Panc1 (cell line): ENCODE measurements at regions not wholly inside any gene's neighbourhood (a gene's known extent, or its start where the extent isn't known, plus 50 kb on each side); places are given as distances from the start of the nearest gene placed in this dataset.

ENCODE experiments used
- ATAC-seq: fragments of 200-7000 bp; cut with Tn5 transposase; 2 replicates; pipeline ENCODE4 v1.9.1; 2020; ENCODE audit warnings: mild to moderate bottlenecking, moderate library complexity
- BruUV-seq: library from RNA; stranded (reverse); fragments of 400-500 nt; replicated peaks from 2 replicates; lab custom pipeline; 2021; lab: Mats Ljungman, UMichigan
- CTCF ChIA-PET: fragments of 300-600 bp; sonication (Branson Sonifier 250); formaldehyde crosslinking; loops from one replicate; lab custom pipeline; 2022; ENCODE audit warnings: antibody characterized with exemption; lab: Charles Lee
- POLR2A ChIA-PET: fragments of 300-600 bp; sonication (Branson Sonifier 250); formaldehyde crosslinking; loops from one replicate; lab custom pipeline; 2022; ENCODE audit warnings: antibody characterized with exemption; lab: Charles Lee
- DNase-seq: peaks from one replicate; pipeline ENCODE4 v3.0.0-alpha.2; 2010; ENCODE audit warnings: low read depth, low spot score
- H3K27ac ChIP-seq: 2 replicates; pipeline ENCODE4 v1.5.1; 2011; ENCODE audit warnings: mild to moderate bottlenecking, low read length, inconsistent platforms
- H3K27me3 ChIP-seq: fragments of 200-500 bp; sonication (Bioruptor generic); 2 replicates; pipeline ENCODE4 v1.6.0; 2014; ENCODE audit warnings: low read length, inconsistent platforms; ENCODE audit not compliant: control insufficient read depth, insufficient read depth
- H3K36me3 ChIP-seq: fragments of 200-500 bp; sonication (Bioruptor generic); 2 replicates; pipeline ENCODE4 v1.5.1; 2014; ENCODE audit warnings: inconsistent platforms, mild to moderate bottlenecking, low read length, moderate library complexity; ENCODE audit not compliant: control insufficient read depth, insufficient read depth
- H3K4me1 ChIP-seq: 2 replicates; pipeline ENCODE4 v1.5.1; 2011; ENCODE audit warnings: inconsistent platforms, mild to moderate bottlenecking, low read length, moderate library complexity; ENCODE audit not compliant: control insufficient read depth, insufficient read depth
- H3K4me3 ChIP-seq, 2 experiments: 2 replicates each; pipeline ENCODE4 v1.5.1; 2011 to 2012; ENCODE audit warnings: low read depth in 2 of 2, low read length in 2 of 2, mild to moderate bottlenecking in 2 of 2, inconsistent platforms in 1 of 2, moderate library complexity in 1 of 2
- H3K9me3 ChIP-seq: fragments of 200-500 bp; sonication (Bioruptor generic); 2 replicates; pipeline ENCODE4 v1.5.1; 2014; ENCODE audit warnings: low read depth, mild to moderate bottlenecking, inconsistent platforms, low read length, moderate library complexity; ENCODE audit not compliant: control insufficient read depth, insufficient read depth
- CTCF ChIP-seq: fragments of 450-650 bp; IDR thresholded peaks from 2 replicates; pipeline ENCODE4 v1.5.1; 2017; ENCODE audit warnings: mild to moderate bottlenecking
- POLR2AphosphoS5 ChIP-seq: IDR thresholded peaks from 2 replicates; pipeline ENCODE4 v1.6.1; 2012; ENCODE audit warnings: mild to moderate bottlenecking, low read depth, low read length, moderate library complexity
- REST ChIP-seq, 2 experiments: IDR thresholded peaks; 2 replicates each; pipeline ENCODE4 v1.6.1; 2011 to 2012; ENCODE audit warnings: low read depth in 2 of 2, control low read depth in 1 of 2, low read length in 1 of 2, mild to moderate bottlenecking in 1 of 2, moderate library complexity in 1 of 2; ENCODE audit not compliant: insufficient read depth in 1 of 2
- SIN3A ChIP-seq: IDR thresholded peaks from 2 replicates; pipeline ENCODE4 v1.6.1; 2012; ENCODE audit warnings: low read depth, mild to moderate bottlenecking, low read length, moderate library complexity, borderline replicate concordance; ENCODE audit not compliant: insufficient read depth
- TCF7L2 ChIP-seq: IDR thresholded peaks from 2 replicates; pipeline ENCODE4 v1.6.1; 2011; ENCODE audit warnings: mild to moderate bottlenecking, low read depth, low read length, inconsistent platforms
- in situ Hi-C: cut with HindIII; loops from 2 replicates; pipeline ENCODE4 v1.10.0; 2016; ENCODE audit warnings: low sequenced_read_pairs, low pct_unique_long_range_greater_than_20kb
- intact Hi-C: fragments of 100-400 bp; cut with micrococcal nuclease; formaldehyde crosslinking; loops from one replicate; pipeline ENCODE4 v1.10.0; 2022; ENCODE audit not compliant: unreplicated experiment

- Histone ChIP-seq H3K27me3 (no peaks in the 10 kb centered on the region), H3K9me3 (no peaks in the 10 kb centered on the region), H3K36me3 (no peaks in the 10 kb centered on the region), H3K4me1 (no peaks in the 10 kb centered on the region), H3K27ac (no peak overlapping the region), H3K4me3 (no peak overlapping the region)
- no peak for ATAC-seq
- no TSS peak for BruUV-seq
- intact Hi-C loops, result no loop called here
- ChIA-PET POLR2A (no interaction called here), CTCF (no interaction called here)
- in situ Hi-C loops, result no loop called here
- TF ChIP-seq REST (IDR thresholded peaks at IDR 0.05; ENCODE audit: insufficient read depth in 1 of 2, low read depth in 2 of 2, low read length in 1 of 2) (no peak), CTCF (no peak), POLR2AphosphoS5 (no peak), SIN3A (no peak), TCF7L2 (no peak)
- no peak for DNase-seq
These were observed 64.5 kb upstream of the GEMIN8 start for GRCh38 chrX:14094191-14094590.

GRCh38 chrX:14084466-14084865 lies 54.8 kb upstream of the GEMIN8 start:
- Histone ChIP-seq H3K27me3 (no peaks in the 10 kb centered on the region), H3K36me3 (no peaks in the 10 kb centered on the region), H3K9me3 (no peaks in the 10 kb centered on the region), H3K4me1 (no peaks in the 10 kb centered on the region), H3K27ac (no peak overlapping the region), H3K4me3 (no peak overlapping the region)
- POLR2A ChIA-PET, result no interaction called here
- BruUV-seq, result no TSS peak
- CTCF ChIA-PET, result no interaction called here
- in situ Hi-C loops (no loop called here), intact Hi-C loops (no loop called here)
- no peak for DNase-seq
- no peak for ATAC-seq
- no peak for TF ChIP-seq TCF7L2
- TF ChIP-seq SIN3A, result no peak
- TF ChIP-seq CTCF, result no peak
- TF ChIP-seq REST (IDR thresholded peaks at IDR 0.05; ENCODE audit: insufficient read depth in 1 of 2, low read depth in 2 of 2, low read length in 1 of 2), result no peak
- TF ChIP-seq POLR2AphosphoS5, result no peak
